ENCODE measurements at regions not wholly inside any gene's neighbourhood (a gene's known extent, or its start where the extent isn't known, plus 50 kb on each side); places are given as distances from the start of the nearest gene placed in this dataset.

DNA sequence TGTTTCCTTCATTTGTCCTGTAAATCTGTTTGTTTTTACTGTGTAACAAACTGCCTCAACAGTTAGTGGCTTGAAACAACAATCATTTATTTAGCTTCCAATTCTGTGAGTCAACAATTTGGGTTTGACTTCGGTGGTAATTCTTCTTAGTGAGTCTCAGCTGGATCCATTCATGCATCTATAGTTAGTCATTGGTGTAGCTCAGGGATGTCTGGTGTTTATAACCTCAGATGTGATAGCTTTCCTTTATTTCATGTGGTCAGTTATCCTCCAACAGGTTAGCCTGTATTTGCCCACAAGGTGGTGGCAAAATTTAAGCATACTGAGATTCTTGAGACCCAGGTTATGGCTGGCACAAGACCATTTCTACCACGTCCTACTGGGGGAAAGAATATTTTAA is 1267.2 kb downstream of the RAPGEF2 start:
- H3K27me3 ChIP-seq (ENCODE audit: control insufficient read depth, extremely low read depth, insufficient read depth, low read length) = no peaks in the 10 kb centered on the region
- H3K4me2 ChIP-seq (ENCODE audit: control insufficient read depth, extremely low read depth, insufficient read depth, low read depth, low read length) = no peak overlapping the region
- H3K79me2 ChIP-seq (ENCODE audit: control insufficient read depth, insufficient read depth, low read length) = no peaks in the 10 kb centered on the region
- dilution Hi-C loops (cut with MboI; ENCODE audit: extremely low pct_ligation_motif_present, low sequenced_read_pairs) = no loop called here
- H3K9me1 ChIP-seq (ENCODE audit: control insufficient read depth, extremely low read depth, insufficient read depth, low read length) = no peaks in the 10 kb centered on the region
- H3K27ac ChIP-seq (ENCODE audit: control insufficient read depth, insufficient read depth, low read length) = no peak overlapping the region
- no peaks in the 10 kb centered on the region for H4K20me1 ChIP-seq (ENCODE audit: control insufficient read depth, extremely low read depth, insufficient read depth, low read length)
- no peaks in the 10 kb centered on the region for H3K9me3 ChIP-seq (ENCODE audit: control insufficient read depth, low read depth, low read length)
- no peak overlapping the region for H3K9ac ChIP-seq (ENCODE audit: control insufficient read depth, extremely low read depth, insufficient read depth, low read length)
- FAIRE-seq (no peak), DNase-seq (ENCODE audit: low read depth, low spot score) (no peak)
- no peak overlapping the region for H3K4me3 ChIP-seq (ENCODE audit: control insufficient read depth in 2 of 3, extremely low read depth in 1 of 3, insufficient read depth in 2 of 3, low read depth in 1 of 3, low read length in 3 of 3)
- no peak overlapping the region for H2AFZ ChIP-seq (ENCODE audit: control insufficient read depth, low read length)
- no peaks in the 10 kb centered on the region for H3K36me3 ChIP-seq (ENCODE audit: control insufficient read depth in 2 of 2, extremely low read depth in 1 of 2, insufficient read depth in 2 of 2, low read length in 2 of 2)
- TF ChIP-seq, protein P1, sequence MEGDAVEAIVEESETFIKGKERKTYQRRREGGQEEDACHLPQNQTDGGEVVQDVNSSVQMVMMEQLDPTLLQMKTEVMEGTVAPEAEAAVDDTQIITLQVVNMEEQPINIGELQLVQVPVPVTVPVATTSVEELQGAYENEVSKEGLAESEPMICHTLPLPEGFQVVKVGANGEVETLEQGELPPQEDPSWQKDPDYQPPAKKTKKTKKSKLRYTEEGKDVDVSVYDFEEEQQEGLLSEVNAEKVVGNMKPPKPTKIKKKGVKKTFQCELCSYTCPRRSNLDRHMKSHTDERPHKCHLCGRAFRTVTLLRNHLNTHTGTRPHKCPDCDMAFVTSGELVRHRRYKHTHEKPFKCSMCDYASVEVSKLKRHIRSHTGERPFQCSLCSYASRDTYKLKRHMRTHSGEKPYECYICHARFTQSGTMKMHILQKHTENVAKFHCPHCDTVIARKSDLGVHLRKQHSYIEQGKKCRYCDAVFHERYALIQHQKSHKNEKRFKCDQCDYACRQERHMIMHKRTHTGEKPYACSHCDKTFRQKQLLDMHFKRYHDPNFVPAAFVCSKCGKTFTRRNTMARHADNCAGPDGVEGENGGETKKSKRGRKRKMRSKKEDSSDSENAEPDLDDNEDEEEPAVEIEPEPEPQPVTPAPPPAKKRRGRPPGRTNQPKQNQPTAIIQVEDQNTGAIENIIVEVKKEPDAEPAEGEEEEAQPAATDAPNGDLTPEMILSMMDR (optimal IDR thresholded peaks at IDR 0.05 in 1 of 3, IDR thresholded peaks at IDR 0.05 in 1 of 3, conservative IDR thresholded peaks at IDR 0.05 in 1 of 3; ENCODE audit: extremely low read depth in 1 of 3, insufficient read depth in 2 of 3, low read length in 3 of 3) = no peak
- no peak for TF ChIP-seq EZH2 (IDR thresholded peaks at IDR 0.05; ENCODE audit: low read length)
- H3K4me1 ChIP-seq (ENCODE audit: control insufficient read depth, extremely low read depth, insufficient read depth, low read length) = no peaks in the 10 kb centered on the region

DNA sequence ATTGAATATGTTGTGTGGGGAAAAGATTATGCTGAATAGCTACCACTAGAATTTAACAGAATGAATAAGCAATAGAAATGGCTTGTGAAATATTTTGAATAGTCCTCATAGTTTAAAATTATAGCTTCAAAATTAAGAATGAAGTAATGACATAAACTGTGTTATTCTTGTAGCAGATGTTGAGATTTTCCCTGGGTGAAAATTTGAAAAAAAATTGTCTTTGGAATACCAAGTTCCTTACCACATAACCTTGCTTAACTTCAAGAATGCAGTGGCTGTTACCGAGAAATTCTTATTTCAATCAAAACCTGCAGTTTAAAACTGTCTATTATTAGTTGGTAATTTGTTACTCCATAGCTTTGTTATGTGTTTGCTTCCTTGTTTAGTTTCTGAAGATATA is 1268.6 kb downstream of the RAPGEF2 start:
- no peak for TF ChIP-seq EZH2 (IDR thresholded peaks at IDR 0.05; ENCODE audit: low read length)
- TF ChIP-seq, protein P1 (optimal IDR thresholded peaks at IDR 0.05 in 1 of 3, IDR thresholded peaks at IDR 0.05 in 1 of 3, conservative IDR thresholded peaks at IDR 0.05 in 1 of 3; ENCODE audit: extremely low read depth in 1 of 3, insufficient read depth in 2 of 3, low read length in 3 of 3) = no peak
- no peaks in the 10 kb centered on the region for H3K9me3 ChIP-seq (ENCODE audit: control insufficient read depth, low read depth, low read length)
- no peak overlapping the region for H3K4me3 ChIP-seq (ENCODE audit: control insufficient read depth in 2 of 3, extremely low read depth in 1 of 3, insufficient read depth in 2 of 3, low read depth in 1 of 3, low read length in 3 of 3)
- no peak overlapping the region for H3K9ac ChIP-seq (ENCODE audit: control insufficient read depth, extremely low read depth, insufficient read depth, low read length)
- H3K9me1 ChIP-seq (ENCODE audit: control insufficient read depth, extremely low read depth, insufficient read depth, low read length) = no peaks in the 10 kb centered on the region
- H3K4me2 ChIP-seq (ENCODE audit: control insufficient read depth, extremely low read depth, insufficient read depth, low read depth, low read length) = no peak overlapping the region
- DNase-seq (ENCODE audit: low read depth, low spot score) = no peak
- no peaks in the 10 kb centered on the region for H3K27me3 ChIP-seq (ENCODE audit: control insufficient read depth, extremely low read depth, insufficient read depth, low read length)
- no peaks in the 10 kb centered on the region for H3K4me1 ChIP-seq (ENCODE audit: control insufficient read depth, extremely low read depth, insufficient read depth, low read length)
- H3K79me2 ChIP-seq (ENCODE audit: control insufficient read depth, insufficient read depth, low read length) = no peaks in the 10 kb centered on the region
- H4K20me1 ChIP-seq (ENCODE audit: control insufficient read depth, extremely low read depth, insufficient read depth, low read length) = no peaks in the 10 kb centered on the region
- H3K27ac ChIP-seq (ENCODE audit: control insufficient read depth, insufficient read depth, low read length) = no peak overlapping the region
- dilution Hi-C loops (cut with MboI; ENCODE audit: extremely low pct_ligation_motif_present, low sequenced_read_pairs) = no loop called here
- FAIRE-seq = no peak
- no peak overlapping the region for H2AFZ ChIP-seq (ENCODE audit: control insufficient read depth, low read length)
- no peaks in the 10 kb centered on the region for H3K36me3 ChIP-seq (ENCODE audit: control insufficient read depth in 2 of 2, extremely low read depth in 1 of 2, insufficient read depth in 2 of 2, low read length in 2 of 2)

All from keratinocyte (primary cell).